ENCODE measurements at regions not wholly inside any gene's neighbourhood (a gene's known extent, or its start where the extent isn't known, plus 50 kb on each side); places are given as distances from the start of the nearest gene placed in this dataset.

DNA sequence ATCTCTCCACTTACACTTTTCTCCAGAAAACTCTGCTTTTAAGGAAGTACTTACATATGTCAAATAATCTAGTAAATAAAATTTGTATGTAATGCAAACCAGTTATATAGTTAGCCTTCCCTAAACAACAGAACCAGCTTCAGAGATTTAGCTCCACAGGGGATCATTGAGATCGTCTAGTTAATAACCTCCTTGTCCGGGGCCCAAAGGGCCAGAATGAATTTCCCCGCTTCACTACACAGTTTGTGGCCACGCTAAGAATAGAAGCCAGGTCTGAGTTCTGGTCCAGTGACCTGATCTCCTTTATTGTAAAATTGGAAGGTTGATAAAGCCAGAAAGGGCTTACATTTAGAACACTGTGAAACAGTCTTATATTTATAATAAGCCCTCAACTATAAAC lies 245.2 kb downstream of the TPBG start:
- no peak for TF ChIP-seq EZH2 (IDR thresholded peaks at IDR 0.05; ENCODE audit: insufficient read depth, low read length)
- TF ChIP-seq, protein P1, sequence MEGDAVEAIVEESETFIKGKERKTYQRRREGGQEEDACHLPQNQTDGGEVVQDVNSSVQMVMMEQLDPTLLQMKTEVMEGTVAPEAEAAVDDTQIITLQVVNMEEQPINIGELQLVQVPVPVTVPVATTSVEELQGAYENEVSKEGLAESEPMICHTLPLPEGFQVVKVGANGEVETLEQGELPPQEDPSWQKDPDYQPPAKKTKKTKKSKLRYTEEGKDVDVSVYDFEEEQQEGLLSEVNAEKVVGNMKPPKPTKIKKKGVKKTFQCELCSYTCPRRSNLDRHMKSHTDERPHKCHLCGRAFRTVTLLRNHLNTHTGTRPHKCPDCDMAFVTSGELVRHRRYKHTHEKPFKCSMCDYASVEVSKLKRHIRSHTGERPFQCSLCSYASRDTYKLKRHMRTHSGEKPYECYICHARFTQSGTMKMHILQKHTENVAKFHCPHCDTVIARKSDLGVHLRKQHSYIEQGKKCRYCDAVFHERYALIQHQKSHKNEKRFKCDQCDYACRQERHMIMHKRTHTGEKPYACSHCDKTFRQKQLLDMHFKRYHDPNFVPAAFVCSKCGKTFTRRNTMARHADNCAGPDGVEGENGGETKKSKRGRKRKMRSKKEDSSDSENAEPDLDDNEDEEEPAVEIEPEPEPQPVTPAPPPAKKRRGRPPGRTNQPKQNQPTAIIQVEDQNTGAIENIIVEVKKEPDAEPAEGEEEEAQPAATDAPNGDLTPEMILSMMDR (IDR thresholded peaks at IDR 0.05; ENCODE audit: insufficient read depth, low read depth, low read length), result no peak
